ENCODE measurements at regions not wholly inside any gene's neighbourhood (a gene's known extent, or its start where the extent isn't known, plus 50 kb on each side); places are given as distances from the start of the nearest gene placed in this dataset.
A peak's percentile ranks its signal among the peaks of the same experiment; 100 is the strongest.
"Not testable (repeated sequence)": the region's sequence is repeated elsewhere in the genome, so short reads cannot be mapped to it uniquely, and the experiment has no call there.

DNA sequence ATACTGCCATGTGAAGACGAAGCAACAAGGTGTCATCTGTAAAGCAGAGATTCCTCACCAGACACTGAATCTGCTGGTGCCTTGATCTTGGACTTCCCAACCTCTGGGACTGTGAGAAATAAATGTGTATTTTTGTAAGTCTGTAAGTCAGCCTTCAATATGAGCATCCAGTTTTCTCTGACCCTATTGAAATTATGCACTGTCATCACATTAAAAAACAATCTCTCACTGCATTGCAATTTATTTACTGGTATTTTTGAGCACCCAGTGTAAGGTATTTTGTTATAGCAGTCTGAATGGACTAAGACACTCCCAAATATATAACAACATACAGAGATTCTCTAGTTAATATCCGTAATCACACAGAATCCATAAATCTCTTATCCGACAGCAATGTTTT, 77.5 kb upstream of the CDK6 start:
- DNase-seq: no peak

DNA sequence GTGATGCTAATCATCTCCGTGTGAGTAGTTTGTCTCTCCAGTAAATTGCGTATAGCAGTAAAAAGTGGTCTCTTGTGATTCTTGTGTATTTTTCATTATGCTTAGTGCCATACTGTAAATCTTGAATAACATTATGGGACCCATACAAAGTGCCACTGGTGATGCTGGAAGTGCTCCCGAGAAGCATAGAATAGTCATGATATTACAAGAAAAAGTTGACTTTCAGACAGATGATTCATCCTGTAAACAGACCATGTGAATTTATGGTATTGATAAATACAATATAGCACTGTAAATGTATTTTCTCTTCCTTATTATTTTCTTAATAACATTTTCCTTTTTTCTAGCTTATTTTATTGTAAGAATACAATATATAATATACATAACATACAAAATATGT, 74.6 kb upstream of the CDK6 start:
- no peak for DNase-seq

DNA sequence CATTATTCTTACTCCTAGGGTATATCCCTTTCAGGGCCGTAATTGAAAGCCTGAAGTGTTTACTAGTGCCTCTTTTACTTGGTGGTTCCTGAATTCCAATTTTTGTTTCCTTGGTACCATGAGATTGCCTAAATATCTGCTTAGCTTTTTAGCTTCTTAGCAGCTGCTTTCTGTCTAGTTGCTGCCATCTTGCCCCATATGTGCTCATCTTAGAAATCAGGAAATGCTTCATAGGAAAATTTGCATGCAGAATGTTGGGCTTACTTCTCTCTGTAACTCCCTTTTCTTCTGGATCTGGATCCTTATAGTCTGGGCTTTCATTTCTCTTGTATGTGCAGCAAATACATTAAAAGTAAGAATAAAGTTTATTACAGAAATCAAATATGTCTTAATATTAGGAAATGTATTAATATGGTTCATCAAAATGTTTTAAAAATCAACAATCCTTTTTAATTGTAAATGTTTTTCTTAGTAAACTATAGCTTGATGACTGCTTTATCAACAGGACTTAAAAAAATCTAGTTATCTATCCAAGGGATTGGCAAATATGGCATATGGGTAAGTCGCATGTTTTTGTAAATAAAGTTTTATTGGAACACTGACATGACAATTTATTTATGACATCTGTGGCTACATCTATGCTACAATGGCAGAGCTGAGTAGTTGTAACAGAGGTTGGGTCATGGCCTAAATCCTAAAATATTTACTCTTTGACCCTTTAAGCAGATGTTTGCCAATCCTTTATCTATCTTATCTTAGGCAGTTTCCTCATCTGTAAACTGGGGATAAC, 73.5 kb upstream of the CDK6 start:
- peak in 2 of 3 donors; percentile 5 to 21 for DNase-seq

DNA sequence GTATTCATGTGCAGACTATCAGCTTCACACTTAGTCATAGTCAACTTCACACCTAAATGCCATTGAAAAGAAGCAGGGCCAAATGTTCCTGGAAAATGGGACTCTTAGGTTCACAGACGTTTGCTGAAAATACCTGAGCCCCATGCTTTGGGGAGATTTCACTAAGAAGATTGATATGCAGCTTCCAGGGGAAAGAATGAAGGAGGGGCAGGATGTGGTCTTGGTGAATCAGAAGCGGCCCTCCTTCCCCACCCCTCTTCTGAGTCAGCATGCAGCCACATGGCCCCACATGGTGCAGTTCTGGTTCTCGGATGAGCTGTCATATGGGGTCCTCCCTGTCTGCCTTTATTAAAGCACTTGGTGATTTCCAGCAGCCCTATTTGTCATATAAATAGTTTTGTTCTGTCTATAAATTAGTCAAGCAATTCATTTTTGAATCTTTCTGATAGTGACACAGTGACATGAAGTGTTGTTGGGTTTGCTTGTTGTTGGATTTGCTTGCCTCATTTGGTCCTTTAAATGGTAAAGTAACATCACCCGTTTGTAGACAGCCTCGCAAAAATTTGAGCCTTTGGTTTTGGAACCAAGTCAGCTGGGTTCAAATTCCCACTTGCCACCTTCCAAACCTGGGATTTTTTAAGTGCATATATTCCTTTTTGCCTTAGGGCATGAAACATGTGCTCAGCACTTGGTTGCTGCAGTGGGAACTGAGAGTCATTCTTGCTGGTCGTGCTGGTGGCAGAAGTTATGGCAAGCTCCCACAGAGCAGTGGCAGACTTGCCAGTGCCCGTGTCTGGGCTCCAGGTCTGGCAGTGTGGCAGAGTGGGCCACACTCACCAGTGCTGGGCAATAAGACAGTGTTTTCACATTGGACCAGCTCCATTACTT, 68.1 kb upstream of the CDK6 start:
- peak; percentile 76 to 84 (median 82) for DNase-seq

DNA sequence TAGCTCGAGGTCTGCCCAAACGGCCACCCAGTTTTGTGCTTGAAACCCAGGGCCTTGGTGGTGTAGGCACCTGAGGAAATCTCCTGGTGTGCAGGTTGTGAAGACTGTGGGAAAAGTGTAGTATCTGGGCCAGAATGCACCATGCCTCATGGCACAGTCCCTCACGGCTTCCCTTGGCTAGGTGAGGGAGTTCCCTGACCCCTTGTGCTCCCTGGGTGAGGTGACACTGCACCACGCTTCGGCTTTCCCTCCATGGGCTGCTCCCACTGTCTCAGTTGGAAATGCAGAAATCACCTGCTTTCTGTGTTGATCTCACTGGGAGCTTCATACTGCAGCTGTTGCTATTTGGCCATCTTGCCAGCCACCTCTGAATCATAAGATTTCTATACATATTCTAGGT, 62.4 kb upstream of the CDK6 start:
- DNase-seq: no peak

DNA sequence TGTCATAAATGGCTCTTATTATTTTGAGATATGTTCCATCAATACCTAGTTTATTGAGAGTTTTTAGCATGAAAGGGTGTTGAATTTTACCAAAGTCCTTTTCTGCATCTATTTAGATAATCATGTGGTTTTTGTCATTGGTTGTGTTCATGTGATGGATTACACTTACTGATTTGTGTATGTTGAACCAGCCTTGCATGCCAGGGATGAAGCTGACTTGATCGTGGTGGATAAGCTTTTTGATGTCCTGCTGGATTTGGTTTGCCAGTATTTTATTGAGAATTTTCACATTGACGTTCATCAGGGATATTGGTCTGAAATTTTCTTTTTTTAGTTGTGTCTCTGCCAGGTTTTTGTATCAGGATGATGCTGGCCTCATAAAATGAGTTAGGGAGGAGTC, 58.5 kb upstream of the CDK6 start:
- not testable (repeated sequence) for DNase-seq

DNA sequence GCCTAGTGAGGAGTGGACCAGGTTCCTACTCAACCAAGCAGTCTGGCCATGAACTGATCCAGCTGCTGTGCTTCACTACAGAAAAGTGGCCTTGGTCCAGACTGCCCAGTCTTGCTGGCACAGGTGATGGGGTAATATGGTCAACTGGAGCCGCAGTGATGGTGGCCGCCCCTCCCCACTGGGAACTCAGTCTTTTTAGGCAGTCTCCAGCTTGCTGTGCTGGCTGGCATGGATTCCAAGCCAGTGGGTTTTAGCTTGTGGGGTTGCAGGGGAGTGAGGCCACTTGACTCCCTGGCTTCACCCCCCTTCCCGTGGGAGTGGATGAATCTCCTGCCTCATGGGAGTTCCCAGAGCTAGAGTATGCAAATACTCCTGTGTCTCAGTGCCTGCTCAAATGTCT, 52.7 kb upstream of the CDK6 start:
- no peak for DNase-seq
